ENCODE measurements at regions not wholly inside any gene's neighbourhood (a gene's known extent, or its start where the extent isn't known, plus 50 kb on each side); places are given as distances from the start of the nearest gene placed in this dataset.
"Not testable (repeated sequence)": the region's sequence is repeated elsewhere in the genome, so short reads cannot be mapped to it uniquely, and the experiment has no call there.

- TF ChIP-seq, protein P1, sequence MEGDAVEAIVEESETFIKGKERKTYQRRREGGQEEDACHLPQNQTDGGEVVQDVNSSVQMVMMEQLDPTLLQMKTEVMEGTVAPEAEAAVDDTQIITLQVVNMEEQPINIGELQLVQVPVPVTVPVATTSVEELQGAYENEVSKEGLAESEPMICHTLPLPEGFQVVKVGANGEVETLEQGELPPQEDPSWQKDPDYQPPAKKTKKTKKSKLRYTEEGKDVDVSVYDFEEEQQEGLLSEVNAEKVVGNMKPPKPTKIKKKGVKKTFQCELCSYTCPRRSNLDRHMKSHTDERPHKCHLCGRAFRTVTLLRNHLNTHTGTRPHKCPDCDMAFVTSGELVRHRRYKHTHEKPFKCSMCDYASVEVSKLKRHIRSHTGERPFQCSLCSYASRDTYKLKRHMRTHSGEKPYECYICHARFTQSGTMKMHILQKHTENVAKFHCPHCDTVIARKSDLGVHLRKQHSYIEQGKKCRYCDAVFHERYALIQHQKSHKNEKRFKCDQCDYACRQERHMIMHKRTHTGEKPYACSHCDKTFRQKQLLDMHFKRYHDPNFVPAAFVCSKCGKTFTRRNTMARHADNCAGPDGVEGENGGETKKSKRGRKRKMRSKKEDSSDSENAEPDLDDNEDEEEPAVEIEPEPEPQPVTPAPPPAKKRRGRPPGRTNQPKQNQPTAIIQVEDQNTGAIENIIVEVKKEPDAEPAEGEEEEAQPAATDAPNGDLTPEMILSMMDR (IDR thresholded peaks at IDR 0.05; ENCODE audit: borderline replicate concordance, insufficient read depth, low read depth, low read length) = no peak
- no peak overlapping the region for H3K4me3 ChIP-seq (ENCODE audit: low read depth, low read length)
Measured at GRCh38 chr9:93761822-93762221, 185.4 kb downstream of the PHF2 start.

DNA sequence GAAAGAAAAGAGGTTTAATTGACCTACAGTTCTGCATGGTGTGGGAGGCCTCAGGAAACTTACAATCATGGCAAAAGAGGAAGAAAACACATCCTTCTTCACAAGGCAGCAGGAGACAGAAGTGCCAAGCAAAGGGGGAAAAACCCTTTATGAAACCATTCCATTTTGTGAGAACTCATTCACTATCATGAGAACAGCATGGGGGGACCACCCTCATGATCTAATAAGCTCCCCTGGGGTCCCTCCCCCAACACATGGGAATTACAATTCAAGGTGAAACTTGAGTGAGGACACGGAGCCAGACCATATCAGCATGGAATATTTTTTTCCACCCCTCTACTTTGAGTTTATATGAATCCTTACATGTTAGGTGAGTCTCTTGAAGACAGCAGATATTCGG lies 173.7 kb downstream of the PHF2 start:
- H3K4me3 ChIP-seq (ENCODE audit: low read depth, low read length) = no peak overlapping the region
- TF ChIP-seq, protein P1 (IDR thresholded peaks at IDR 0.05; ENCODE audit: borderline replicate concordance, insufficient read depth, low read depth, low read length) = no peak

DNA sequence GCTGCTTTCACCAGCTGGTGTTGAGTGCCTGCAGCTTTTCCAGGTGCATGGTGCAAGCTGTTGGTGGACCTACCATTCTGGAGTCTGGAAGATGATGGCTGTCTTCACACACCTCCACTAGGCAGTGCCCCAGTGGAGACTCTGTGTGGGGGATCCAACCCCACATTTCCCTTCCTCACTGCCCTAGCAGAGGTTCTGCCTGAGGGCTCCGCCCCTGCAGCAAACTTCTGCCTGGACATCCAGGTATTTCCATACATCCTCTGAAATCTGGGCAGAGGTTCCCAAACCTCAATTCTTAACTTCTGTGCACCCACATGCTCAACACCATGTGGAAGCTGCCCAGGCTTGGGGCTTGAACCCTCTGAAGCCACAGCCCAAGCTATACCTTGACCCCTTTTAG lies 172.4 kb downstream of the PHF2 start:
- not testable (repeated sequence) for H3K4me3 ChIP-seq (ENCODE audit: low read depth, low read length)

GRCh38 chr9:93731963-93732362 lies 155.6 kb downstream of the PHF2 start:
- TF ChIP-seq, protein P1 (IDR thresholded peaks at IDR 0.05; ENCODE audit: borderline replicate concordance, insufficient read depth, low read depth, low read length) = no peak
- H3K4me3 ChIP-seq (ENCODE audit: low read depth, low read length) = no peak overlapping the region

DNA sequence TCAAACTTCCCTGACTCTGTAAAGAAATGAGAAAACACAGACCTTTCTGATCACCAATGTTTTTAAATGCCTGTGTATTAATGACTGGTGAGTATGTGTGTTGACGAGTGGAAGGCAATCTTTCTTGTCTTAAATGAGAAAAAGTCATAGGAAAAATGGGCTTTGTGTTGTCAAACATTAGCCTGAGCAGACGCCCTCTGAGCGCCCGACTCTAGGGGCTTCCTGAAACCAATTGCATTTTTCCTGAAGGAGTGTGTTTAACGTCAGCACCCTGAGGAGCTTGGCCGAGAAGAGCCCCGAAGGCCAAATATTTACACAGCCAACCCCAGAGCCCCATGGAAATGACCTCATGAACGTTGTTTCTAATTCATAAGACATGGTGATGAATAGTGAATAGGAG lies 154.3 kb downstream of the PHF2 start:
- no peak overlapping the region for H3K4me3 ChIP-seq (ENCODE audit: low read depth, low read length)
- TF ChIP-seq, protein P1 (IDR thresholded peaks at IDR 0.05; ENCODE audit: borderline replicate concordance, insufficient read depth, low read depth, low read length) = no peak

DNA sequence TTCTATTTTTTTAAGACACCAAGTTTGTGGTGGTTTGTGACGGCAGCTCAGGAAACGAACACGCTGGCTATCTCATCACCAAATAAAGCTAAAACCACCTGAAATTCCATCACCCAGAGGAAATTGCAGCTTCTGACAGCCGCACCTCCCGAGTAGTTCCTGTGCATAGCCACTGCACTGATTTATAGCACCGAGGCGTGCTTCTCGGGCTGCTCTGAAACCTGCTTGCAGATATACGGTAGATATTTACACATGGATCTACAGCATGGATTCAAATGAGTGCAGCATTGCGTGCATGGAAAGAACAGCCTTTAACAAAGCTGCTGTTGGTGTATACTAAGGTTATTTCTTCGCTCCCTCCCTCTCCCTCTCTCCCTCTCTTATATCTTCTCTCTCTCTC lies 153.8 kb downstream of the PHF2 start:
- TF ChIP-seq, protein P1 (IDR thresholded peaks at IDR 0.05; ENCODE audit: borderline replicate concordance, insufficient read depth, low read depth, low read length) = no peak
- H3K4me3 ChIP-seq (ENCODE audit: low read depth, low read length) = no peak overlapping the region
